Head of caudate nucleus (tissue), 42 donors: ENCODE measurements at regions not wholly inside any gene's neighbourhood (a gene's known extent, or its start where the extent isn't known, plus 50 kb on each side); places are given as distances from the start of the nearest gene placed in this dataset.

Experiments used
- DNase-seq, 42 donors: peaks; one replicate each; pipeline versions ENCODE4 v3.0.0 to v3.0.0-alpha.2; 2020 to 2021; ENCODE audit warnings: mixed read lengths in 7 of 42
- intact Hi-C: fragments of 100-400 bp; cut with DNase I; formaldehyde crosslinking; loops from one replicate; pipeline ENCODE4 v1.15.0; 2022

DNA sequence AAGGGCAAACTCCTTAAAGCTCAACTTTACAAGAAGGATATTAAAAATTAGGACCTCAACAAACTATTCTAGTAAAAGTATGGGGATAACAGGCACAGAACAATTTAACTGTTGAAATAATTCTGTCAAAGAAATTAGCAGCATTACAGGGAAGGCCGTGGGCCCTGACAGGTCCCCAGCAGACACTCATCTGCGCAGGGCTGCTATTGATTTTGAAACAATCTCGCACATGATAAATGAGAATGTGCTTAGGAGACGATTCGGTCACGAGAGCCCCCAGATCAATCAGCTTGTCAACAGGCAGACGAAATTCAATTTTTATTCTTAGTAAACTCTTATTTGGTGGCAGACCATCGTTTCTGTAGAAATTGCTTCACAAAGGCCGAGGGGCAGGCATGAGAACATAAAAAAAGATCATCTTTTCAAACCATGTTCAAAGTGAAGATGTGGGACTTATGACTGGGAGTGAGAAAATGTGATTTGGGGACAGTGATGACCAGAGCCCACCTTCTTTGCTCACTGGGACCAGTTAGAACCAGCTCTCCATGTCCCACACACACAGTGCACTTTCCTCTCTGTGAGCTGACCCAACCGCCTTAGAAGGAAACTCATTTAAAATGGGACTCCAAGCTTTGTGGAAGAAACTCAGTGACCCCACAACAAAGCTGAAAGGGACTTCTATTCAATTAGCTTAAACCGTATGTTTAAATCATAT, 654.5 kb downstream of the TOX3 start:
- DNase-seq: no peak
- intact Hi-C loops: no loop called here

DNA sequence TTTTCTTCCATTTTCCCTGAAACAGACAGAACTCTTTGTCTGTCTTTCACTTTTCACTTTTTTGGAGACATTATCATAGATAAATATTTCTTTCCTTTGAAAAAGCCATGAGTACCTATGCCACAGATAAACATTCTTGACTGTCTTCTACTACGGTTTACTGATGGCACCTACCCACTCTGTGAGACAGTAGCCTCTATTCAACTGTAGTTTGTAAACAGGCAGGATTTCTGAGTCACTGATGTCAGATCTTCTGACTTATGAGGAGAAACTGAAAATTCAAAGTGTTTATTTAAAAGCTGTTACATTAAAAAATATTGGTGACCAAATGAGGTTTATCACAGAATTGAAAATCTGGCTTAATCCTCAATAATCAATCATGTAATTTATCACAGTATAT, 658.4 kb downstream of the TOX3 start:
- intact Hi-C loops: no loop called here

DNA sequence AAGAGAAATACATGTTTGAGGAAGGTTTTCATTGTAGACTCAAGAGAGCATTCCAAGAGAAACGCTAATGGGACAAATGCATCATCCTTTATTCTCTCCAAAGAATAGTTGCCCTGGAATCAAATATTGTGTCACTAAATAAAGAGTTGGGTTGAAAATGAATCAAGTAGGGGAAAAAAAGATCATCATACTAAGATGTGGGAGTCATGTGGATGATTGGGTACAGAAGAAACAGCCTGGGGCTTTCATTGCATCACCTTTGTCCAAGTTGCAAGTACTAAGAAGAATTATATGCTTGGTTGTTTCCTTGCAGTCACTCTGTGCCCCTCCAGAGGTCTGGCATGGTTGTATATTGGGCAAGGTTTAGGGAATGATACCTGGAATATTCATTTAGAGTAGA, 658.9 kb downstream of the TOX3 start:
- intact Hi-C loops: no loop called here
- DNase-seq: no peak

More for the DNA sequence above, 658.4 kb downstream of the TOX3 start:
- DNase-seq: no peak

DNA sequence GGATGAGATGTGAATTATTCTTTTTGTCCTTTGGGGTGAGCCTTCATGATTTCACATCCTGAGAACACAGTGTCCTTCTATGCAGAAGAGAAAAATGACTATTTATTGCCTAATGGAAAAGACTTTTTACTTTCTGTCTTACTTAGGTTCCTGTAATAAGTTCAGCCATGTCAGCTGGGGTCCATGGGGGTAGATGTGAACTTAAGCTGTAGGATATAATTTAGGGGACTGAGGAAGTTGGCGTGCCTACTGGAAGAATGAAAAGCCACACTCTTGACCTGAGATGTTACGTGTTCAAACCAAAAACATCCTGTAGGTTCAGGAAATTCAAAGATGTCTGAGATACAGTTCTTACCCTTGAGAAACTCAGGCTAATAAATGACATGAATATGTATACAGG, 660.5 kb downstream of the TOX3 start:
- DNase-seq: no peak
- intact Hi-C loops: no loop called here

DNA sequence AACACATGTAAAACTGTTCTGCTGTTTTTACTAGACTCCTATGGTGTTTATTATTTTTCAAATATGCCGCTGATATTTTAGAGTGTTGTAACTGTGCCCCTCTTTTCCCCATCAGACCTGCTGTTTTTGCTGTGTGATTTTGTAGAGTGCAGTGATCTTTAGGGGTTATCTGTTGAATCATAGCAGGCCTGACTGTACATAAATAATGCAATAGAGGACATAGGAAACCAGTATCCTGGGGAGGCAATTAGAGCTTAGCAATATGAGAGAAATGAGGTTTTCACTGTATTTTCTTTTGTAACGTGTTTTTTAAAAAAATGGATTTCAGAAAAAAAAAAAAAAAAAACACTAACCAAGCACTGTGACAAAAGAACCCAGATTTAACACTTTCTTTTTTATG, 662.2 kb downstream of the TOX3 start:
- intact Hi-C loops: no loop called here
- no peak for DNase-seq

DNA sequence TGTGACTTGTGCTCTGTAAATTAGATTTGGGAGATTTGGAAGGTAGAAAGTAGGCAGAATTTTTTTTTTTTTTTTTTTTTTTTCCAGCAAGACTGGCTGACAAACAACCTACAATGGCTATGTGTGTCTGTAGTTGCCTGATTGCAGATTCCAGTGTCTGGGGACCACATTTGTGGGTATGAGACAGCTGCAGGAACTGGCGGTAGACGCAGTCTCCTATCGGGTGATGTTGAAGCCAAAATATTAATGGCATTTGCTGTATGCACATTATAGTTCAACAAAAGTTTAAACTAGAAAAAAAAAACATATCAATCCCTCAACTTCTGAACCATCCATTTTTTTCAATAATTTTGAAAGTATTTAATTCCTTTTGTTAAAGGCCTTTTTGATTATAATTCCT, 665.2 kb downstream of the TOX3 start:
- intact Hi-C loops: no loop called here
- DNase-seq: no peak

DNA sequence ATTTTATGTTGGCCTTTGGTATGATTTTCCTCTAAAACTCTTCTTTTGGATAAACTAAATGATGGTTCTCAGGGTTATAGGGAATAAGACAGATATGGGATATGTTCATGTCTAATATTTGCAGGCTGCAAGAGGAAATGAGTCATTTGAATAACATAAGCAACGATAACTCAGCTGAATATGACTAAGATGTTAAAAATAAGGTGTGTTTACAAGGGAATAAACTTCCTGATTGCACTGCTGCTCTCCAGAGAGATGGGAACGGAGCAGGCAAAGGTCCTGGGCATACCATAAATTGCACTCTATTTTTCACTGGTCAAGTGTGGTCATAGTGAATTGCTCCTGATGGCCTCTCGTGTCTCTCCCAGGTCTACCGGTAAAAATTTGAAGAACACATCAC, 666.2 kb downstream of the TOX3 start:
- intact Hi-C loops: no loop called here
- no peak for DNase-seq

DNA sequence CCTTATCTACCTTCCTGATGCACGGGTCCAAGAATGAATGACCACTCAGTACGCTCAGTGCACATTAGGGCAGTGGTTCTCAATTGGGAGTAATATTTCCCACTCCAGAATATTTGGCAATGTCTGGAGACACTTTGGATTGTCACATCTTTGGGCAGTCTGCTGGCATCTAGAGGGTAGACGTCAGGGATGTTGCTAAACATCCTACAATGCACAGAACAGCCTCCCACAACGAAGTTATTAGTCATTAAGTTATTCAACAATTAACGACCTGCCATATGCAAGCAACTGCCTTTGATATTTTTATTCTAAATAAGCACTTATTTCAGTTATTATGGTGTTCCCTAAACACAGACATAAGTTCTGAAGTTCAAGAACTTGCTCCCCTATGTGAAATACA, 669.3 kb downstream of the TOX3 start:
- no peak for DNase-seq
- intact Hi-C loops: no loop called here

DNA sequence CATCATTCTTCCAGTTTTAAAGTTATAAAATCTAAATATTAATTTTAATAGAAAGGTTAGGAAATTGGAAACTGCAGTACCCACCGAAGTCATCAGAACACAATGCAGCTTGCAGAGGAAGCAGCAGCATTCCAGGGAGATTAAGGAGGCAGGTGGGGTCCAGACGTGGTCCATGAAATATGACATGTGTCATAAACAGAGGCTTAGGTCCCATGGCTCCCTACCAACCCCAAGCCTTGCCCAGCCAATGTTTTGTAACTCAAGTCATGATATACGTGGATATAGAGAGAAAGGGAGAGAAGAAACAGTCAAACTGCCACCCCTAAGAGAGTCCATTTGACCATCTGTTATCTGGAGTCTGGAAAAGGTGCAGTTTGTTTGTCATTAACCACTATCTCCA, 670.0 kb downstream of the TOX3 start:
- intact Hi-C loops: no loop called here
- DNase-seq: no peak

DNA sequence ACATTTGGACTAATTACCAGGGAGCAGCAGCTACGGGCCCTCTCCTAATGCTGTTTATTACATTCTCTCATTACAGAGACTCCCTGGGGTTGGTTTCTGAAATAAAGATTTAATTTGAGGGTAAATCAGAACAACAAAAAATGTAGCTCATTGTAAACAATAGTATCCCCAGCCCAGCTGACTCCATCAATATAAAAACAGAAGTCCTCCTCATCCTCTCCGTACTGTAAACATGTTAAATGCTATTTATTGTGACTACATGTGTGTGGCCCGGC, 670.4 kb downstream of the TOX3 start:
- intact Hi-C loops: no loop called here
- no peak for DNase-seq

DNA sequence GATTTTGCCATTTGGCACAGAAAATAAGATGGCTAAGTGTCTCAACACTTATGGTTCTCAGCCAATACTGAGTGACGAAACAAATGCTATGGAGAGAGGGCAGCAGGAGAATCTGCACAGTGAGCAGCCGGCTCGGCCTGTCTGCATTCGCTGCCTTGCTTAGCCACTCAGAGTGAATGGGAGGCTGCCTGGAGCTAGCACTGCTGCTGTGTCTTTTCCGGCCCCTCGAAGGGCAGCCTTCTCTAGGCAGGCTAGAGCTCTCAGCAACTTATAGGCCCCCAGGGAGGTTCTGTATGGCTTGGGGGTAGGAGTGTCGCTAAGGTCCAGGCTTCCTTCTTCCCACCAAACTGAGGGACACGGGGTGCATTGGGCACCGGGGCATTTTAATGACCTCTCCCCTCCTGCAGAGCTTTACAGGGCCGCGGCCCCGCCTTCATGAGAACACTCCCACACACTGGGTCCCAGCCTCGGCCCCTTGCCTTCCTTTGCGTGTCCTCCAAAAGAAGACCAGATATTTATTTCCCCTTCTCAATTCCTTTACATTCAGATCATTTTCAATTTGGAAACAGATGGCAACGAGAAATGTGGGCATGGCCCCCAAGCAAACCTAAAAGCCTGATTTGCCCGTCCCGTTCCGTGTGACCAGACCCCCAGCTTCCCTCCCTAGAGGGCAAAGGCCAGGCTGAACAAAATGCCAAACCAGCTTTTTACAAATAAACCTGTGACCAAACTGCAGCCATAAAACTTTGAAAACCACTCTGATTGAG, 670.9 kb downstream of the TOX3 start:
- intact Hi-C loops: no loop called here

DNA sequence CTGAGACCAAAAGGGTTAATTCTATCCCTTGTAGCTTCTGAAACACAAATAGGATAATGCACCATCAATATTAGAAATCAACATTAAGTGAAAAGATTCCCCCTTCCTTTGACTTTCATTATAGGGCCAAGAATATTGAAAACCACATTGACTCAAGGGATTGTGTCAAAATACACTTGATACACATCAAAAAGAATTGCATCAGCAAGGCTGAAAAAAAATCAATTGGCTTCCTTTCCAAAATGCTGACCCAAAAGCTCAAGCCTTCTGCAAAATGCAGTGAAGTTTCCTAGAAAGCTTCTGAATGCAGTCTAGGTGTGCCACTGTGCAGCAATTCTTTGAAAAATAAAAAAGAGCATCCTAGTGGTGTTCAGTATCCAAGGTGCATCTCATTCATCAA, 674.4 kb downstream of the TOX3 start:
- no peak for DNase-seq
- intact Hi-C loops: no loop called here

More for the DNA sequence above, 670.9 kb downstream of the TOX3 start:
- no peak for DNase-seq

DNA sequence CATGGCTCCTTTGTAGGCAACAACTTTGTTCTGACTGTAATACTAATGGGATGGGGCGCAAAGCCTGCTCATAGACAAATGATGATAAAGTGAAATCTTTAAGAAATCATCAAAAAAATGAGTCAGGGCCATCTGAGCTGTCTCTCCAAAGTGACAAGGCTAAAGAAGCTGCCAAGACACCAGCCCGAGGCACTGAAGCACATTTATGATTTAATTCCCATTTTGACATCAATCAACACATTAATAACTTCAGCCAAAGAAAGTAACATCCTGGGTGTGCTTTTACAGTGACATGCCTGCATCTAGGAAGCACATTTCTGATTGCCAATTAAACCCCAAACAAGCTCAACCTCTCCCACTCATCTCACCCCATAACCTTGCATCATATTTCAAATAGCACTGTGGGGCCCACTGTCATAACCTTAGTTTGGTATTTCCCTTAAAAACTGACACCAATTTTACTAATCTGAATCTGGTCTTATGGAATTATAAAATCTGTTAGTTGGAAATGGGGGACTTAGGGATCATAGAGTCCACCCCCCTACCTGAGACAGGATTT, 676.6 kb downstream of the TOX3 start:
- intact Hi-C loops: no loop called here
- no peak for DNase-seq

DNA sequence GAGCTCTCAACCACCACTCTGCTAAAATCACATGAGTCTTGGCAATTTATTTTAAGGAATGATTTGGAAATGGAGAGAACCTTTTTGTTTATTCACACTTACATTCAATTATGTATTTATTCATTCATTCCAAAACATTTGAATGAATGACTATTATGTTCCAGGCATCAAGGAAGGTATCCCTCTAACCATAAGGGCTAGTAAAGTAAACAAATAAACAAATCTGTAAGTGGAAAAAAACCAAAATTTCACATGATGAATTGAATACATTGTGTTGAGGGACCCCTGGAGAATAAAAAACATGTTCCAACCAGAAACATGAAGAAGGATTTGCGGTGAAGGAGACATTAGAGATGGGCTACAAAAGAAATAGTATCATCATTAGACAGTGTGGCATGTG, 677.8 kb downstream of the TOX3 start:
- intact Hi-C loops: no loop called here
- no peak for DNase-seq

DNA sequence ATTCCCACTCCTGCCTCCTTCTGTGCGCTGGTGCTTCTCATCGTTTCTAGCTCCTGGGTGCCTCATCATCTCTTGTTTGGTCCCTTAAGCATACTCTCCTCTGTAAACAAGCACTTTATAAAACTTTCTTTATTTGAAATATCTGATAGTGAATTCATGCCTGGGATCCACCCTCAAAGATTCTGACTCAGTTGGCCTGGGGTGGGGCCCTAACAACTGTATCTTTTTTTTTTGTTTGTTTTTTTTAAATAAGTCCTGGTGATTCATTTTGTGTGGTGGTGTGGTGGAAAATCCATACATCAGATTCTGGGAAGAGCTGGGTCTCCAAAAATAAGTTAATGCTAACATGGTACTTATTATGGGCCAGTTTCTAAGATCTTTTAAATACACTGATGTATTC, 678.3 kb downstream of the TOX3 start:
- DNase-seq: no peak
- intact Hi-C loops: no loop called here

DNA sequence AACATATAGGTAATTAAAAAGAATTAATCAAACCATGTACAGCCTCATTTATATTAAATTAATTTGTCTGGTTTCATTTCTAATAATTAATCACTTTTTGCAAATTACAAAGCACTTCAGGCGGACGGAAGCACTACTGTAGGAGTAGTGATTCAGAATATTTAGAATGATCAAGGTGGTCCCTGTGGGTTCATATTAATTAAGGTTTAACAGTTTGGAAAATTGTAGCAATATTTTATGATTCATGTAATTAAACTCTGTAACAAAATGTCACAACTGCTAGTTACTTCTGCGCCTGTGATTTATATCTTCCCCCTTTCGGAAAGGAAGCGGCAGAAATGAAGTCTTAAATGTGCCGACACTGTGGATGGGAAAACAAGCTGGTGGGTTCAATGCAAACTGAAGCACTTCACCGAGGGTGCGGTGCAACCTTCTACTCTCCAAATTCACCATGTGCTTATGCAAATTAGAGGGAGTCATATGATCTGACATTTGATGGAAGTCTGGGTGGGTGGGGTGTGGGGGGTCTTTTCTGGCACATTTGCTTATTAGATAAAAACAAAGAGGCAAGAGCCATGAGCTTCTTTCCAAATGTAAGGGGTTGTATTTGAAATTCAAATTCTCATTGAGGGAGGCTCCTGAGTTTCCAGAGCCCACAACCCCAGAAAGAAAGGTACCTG, 679.4 kb downstream of the TOX3 start:
- DNase-seq: no peak
- intact Hi-C loops: no loop called here

DNA sequence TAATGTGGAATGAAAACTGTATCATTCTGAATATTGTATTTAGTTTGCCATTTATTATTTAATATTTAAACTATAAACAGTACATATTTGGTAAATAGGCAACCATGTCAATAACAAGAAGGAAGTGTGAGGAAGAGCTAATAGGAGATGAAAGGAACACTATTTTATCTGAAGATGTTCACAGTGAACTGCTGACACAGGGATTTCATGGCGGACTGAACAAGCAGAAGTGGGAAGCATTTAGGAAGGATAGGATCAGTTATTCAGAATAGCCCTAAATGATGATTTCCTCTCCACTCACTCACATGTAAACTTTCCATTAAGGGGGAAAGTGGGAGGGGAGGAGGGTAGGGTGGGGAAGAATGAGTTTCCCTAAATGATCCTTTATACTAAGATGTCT, 682.4 kb downstream of the TOX3 start:
- intact Hi-C loops: no loop called here
- DNase-seq: no peak

DNA sequence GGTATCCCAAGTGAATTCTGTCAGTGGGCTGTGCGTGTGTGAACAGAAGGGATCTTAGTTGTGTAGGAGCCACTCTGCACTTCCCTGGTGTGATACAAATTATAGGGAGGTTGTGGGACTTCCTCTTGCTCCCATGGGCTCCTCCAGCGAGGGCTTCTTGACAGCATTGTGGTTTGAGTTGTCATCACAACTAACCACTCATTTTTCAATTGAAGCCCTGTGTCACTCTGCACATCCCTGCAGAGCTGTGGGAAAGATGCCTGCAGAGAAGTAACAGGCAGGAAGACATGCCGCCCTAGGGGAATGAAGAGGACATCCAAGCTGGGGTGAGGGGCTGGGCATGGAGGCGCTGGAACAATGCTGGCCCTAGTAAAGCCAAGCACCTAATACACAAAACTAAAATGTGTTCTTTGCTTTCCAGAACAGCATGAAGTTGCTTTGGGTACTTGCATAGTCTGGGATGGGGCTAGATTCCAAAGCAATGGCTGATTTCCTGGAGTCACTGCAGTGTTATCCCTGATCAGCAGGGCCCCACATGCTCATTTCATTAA, 692.5 kb downstream of the TOX3 start:
- intact Hi-C loops: no loop called here

DNA sequence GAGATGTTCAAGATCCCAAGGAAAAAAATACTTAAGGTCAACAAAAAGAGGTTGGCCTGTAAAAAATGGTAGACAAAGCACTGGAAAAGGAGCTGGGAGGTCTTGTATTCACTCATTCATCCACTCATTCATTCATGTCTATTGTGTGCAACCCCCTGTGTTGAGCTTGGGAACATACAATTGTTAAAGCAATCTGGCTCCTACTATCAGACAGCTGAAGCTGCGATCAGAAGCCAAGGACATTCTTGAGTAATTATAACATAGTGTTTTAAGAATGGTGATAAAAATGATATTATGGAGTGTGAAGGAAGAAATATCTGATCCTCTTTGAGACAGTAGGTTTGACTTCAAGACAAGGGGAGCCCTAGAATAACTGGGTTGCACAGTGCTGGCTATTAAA, 693.4 kb downstream of the TOX3 start:
- intact Hi-C loops: no loop called here
- DNase-seq: no peak

More for the DNA sequence above, 692.5 kb downstream of the TOX3 start:
- DNase-seq: no peak

DNA sequence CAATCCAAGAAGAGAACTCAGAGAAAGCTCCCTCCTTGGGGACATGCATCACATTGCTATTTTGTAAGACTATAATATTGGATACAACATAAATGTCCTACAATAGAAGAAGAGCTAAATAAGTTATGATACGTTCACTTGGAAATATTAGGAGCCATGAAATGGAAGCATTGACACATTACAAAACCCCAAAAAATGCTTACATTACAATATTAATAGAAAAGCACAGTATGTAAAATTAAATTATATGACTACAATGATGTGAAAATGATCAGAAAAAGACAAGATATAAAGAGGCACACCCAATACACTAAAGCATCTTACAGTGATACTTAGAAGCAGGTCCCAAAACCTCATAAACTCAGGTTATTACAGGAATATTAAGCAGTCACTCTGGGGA, 694.1 kb downstream of the TOX3 start:
- DNase-seq: no peak
- intact Hi-C loops: no loop called here
